ENCODE measurements at regions not wholly inside any gene's neighbourhood (a gene's known extent, or its start where the extent isn't known, plus 50 kb on each side); places are given as distances from the start of the nearest gene placed in this dataset.

DNA sequence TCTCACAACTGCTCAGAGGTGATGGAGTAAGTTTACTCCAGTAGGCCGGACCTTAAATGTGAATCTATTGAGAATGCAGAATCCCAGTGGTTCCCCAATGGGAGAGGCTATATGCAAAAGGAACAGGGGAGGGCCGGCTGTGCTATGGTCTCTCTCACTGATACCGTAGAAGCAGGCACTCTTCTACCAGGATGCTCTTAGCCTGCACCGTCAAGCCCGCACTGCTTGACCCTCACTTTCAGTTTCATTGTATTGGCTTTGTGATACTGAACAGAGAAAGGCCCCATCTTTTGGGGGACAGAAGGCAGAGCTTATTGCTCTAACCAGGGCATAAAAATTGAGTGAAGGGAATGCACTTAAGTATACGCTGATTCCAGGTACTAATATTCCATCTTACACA, 615.0 kb upstream of the RGMB start:
- Histone ChIP-seq H3K36me3 (ENCODE audit: control insufficient read depth, insufficient read depth, low read length) (no peaks in the 10 kb centered on the region), H3K27ac (ENCODE audit: low read length) (no peak overlapping the region), H3K4me1 (ENCODE audit: control insufficient read depth, insufficient read depth, low read length) (no peaks in the 10 kb centered on the region), H3K4me3 (ENCODE audit: low read depth in 2 of 2, low read length in 2 of 2) (no peak overlapping the region), H3K27me3 (ENCODE audit: control insufficient read depth, insufficient read depth, low read length) (no peaks in the 10 kb centered on the region), H3K9me3 (ENCODE audit: control insufficient read depth, insufficient read depth, low read depth, low read length) (no peaks in the 10 kb centered on the region)
- in situ Hi-C loops (cut with HindIII; ENCODE audit: low pct_unique_long_range_greater_than_20kb, low sequenced_read_pairs) (no loop called here), intact Hi-C loops (cut with micrococcal nuclease; ENCODE audit: unreplicated experiment) (no loop called here)
- ATAC-seq (no peak), DNase-seq (ENCODE audit: low read depth, low spot score) (no peak)
- TF ChIP-seq TCF7L2 (IDR thresholded peaks at IDR 0.05; ENCODE audit: low read depth, low read length) (no peak), POLR2AphosphoS5 (IDR thresholded peaks at IDR 0.05; ENCODE audit: low read depth, low read length) (no peak), SIN3A (IDR thresholded peaks at IDR 0.05; ENCODE audit: borderline replicate concordance, insufficient read depth, low read depth, low read length) (no peak)
- TF ChIP-seq, protein P1, sequence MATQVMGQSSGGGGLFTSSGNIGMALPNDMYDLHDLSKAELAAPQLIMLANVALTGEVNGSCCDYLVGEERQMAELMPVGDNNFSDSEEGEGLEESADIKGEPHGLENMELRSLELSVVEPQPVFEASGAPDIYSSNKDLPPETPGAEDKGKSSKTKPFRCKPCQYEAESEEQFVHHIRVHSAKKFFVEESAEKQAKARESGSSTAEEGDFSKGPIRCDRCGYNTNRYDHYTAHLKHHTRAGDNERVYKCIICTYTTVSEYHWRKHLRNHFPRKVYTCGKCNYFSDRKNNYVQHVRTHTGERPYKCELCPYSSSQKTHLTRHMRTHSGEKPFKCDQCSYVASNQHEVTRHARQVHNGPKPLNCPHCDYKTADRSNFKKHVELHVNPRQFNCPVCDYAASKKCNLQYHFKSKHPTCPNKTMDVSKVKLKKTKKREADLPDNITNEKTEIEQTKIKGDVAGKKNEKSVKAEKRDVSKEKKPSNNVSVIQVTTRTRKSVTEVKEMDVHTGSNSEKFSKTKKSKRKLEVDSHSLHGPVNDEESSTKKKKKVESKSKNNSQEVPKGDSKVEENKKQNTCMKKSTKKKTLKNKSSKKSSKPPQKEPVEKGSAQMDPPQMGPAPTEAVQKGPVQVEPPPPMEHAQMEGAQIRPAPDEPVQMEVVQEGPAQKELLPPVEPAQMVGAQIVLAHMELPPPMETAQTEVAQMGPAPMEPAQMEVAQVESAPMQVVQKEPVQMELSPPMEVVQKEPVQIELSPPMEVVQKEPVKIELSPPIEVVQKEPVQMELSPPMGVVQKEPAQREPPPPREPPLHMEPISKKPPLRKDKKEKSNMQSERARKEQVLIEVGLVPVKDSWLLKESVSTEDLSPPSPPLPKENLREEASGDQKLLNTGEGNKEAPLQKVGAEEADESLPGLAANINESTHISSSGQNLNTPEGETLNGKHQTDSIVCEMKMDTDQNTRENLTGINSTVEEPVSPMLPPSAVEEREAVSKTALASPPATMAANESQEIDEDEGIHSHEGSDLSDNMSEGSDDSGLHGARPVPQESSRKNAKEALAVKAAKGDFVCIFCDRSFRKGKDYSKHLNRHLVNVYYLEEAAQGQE (IDR thresholded peaks at IDR 0.05; ENCODE audit: insufficient read depth in 1 of 2, low read depth in 2 of 2, low read length in 1 of 2), result no peak
- TF ChIP-seq, protein P2, sequence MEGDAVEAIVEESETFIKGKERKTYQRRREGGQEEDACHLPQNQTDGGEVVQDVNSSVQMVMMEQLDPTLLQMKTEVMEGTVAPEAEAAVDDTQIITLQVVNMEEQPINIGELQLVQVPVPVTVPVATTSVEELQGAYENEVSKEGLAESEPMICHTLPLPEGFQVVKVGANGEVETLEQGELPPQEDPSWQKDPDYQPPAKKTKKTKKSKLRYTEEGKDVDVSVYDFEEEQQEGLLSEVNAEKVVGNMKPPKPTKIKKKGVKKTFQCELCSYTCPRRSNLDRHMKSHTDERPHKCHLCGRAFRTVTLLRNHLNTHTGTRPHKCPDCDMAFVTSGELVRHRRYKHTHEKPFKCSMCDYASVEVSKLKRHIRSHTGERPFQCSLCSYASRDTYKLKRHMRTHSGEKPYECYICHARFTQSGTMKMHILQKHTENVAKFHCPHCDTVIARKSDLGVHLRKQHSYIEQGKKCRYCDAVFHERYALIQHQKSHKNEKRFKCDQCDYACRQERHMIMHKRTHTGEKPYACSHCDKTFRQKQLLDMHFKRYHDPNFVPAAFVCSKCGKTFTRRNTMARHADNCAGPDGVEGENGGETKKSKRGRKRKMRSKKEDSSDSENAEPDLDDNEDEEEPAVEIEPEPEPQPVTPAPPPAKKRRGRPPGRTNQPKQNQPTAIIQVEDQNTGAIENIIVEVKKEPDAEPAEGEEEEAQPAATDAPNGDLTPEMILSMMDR (IDR thresholded peaks at IDR 0.05), result no peak
- ChIA-PET CTCF (no interaction called here), POLR2A (no interaction called here)
- no TSS peak for BruUV-seq (replicated peaks)

DNA sequence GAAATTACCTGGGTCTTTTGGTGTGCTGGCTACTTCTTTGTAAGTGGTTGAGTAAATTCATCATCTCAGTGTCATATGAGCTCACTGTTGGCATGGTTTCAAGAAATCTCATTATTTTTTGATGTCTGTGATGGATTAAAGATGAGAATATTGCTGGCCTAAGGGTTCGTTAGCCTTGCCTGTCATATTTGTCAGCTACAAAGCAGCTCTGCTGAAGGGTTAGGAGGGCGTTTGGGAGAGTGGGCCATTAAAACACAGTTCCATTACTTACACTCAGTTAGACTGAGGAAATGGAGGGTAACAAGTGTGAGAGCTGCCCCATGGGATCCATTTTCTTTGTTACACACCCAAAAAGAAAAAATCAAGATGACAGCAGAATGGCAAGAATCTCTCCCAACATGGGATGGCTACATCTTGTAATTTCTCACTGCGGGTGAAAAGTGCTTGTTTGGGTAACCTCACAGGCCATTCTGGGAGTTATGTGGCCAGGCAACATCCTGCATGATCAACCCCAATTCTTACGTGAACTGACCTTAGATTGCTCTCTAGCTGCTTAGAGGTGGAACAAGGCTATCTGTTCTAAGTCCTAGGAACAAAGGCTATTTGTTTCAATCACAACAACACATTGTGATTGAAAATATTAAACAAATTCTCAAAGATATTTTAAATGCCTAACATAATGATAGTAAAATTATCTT, 609.5 kb upstream of the RGMB start:
- DNase-seq (ENCODE audit: low read depth, low spot score) (no peak), ATAC-seq (no peak)
- TF ChIP-seq TCF7L2 (IDR thresholded peaks at IDR 0.05; ENCODE audit: low read depth, low read length), result no peak
- TF ChIP-seq, protein P1 (IDR thresholded peaks at IDR 0.05; ENCODE audit: insufficient read depth in 1 of 2, low read depth in 2 of 2, low read length in 1 of 2), result no peak
- TF ChIP-seq, protein P2 (IDR thresholded peaks at IDR 0.05), result no peak
- TF ChIP-seq POLR2AphosphoS5 (IDR thresholded peaks at IDR 0.05; ENCODE audit: low read depth, low read length), result no peak
- TF ChIP-seq SIN3A (IDR thresholded peaks at IDR 0.05; ENCODE audit: borderline replicate concordance, insufficient read depth, low read depth, low read length), result no peak
- Histone ChIP-seq H3K4me3 (ENCODE audit: low read depth in 2 of 2, low read length in 2 of 2) (no peak overlapping the region), H3K9me3 (ENCODE audit: control insufficient read depth, insufficient read depth, low read depth, low read length) (no peaks in the 10 kb centered on the region), H3K27me3 (ENCODE audit: control insufficient read depth, insufficient read depth, low read length) (no peaks in the 10 kb centered on the region), H3K27ac (ENCODE audit: low read length) (no peak overlapping the region), H3K4me1 (ENCODE audit: control insufficient read depth, insufficient read depth, low read length) (no peaks in the 10 kb centered on the region), H3K36me3 (ENCODE audit: control insufficient read depth, insufficient read depth, low read length) (no peaks in the 10 kb centered on the region)
- BruUV-seq (replicated peaks), result no TSS peak
- in situ Hi-C loops (cut with HindIII; ENCODE audit: low pct_unique_long_range_greater_than_20kb, low sequenced_read_pairs) (no loop called here), intact Hi-C loops (cut with micrococcal nuclease; ENCODE audit: unreplicated experiment) (no loop called here)
- POLR2A ChIA-PET, result no interaction called here
- CTCF ChIA-PET, result no interaction called here
